Upper lobe of left lung (tissue), 6 donors: ENCODE measurements at regions not wholly inside any gene's neighbourhood (a gene's known extent, or its start where the extent isn't known, plus 50 kb on each side); places are given as distances from the start of the nearest gene placed in this dataset.
A peak's percentile ranks its signal among the peaks of the same experiment; 100 is the strongest.

Source experiments
- ATAC-seq, 2 donors: fragments of 200-7000 bp; cut with Tn5 transposase; one replicate each; pipeline ENCODE4 v1.9.1; 2022; ENCODE audit warnings: mild to moderate bottlenecking in 2 of 2, moderate library complexity in 2 of 2; ENCODE audit not compliant: low FRiP score in 2 of 2
- DNase-seq, 2 donors: peaks; one replicate each; pipeline ENCODE4 v3.0.0-alpha.2; 2019 to 2020
- H3K27ac ChIP-seq, 4 donors: fragments of 200-600 bp; sonication (generic); one replicate each; pipeline ENCODE4 v1.5.1; 2016 to 2019
- H3K27me3 ChIP-seq, 4 donors: fragments of 200-600 bp; sonication (generic); one replicate each; pipeline ENCODE4 v1.5.1; 2017 to 2019
- H3K36me3 ChIP-seq, 4 donors: fragments of 200-600 bp; sonication (generic); one replicate each; pipeline ENCODE4 v1.5.1; 2016 to 2019
- H3K4me1 ChIP-seq, 4 donors: fragments of 200-600 bp; sonication (generic); one replicate each; pipeline ENCODE4 v1.5.1; 2018 to 2019
- H3K4me3 ChIP-seq, 4 donors: fragments of 200-600 bp; sonication (generic); one replicate each; pipeline ENCODE4 v1.5.1; 2017 to 2019; ENCODE audit warnings: mild to moderate bottlenecking in 2 of 4, moderate library complexity in 1 of 4
- H3K9me3 ChIP-seq, 4 donors: fragments of 200-600 bp; sonication (generic); one replicate each; pipeline ENCODE4 v1.5.1; 2018 to 2019
- CTCF ChIP-seq, 6 experiments: fragments of 450-650 bp in 4 of 6; fragments of 200-600 bp in 2 of 6; sonication (generic) in 2 of 6; IDR thresholded peaks; one replicate each; pipeline ENCODE4 v1.5.1; 2016 to 2019; ENCODE audit warnings: antibody characterized with exemption in 6 of 6
- EP300 ChIP-seq, 4 donors: sonication (generic); formaldehyde crosslinking; IDR thresholded peaks; one replicate each; pipeline ENCODE4 v1.5.1; 2017; ENCODE audit warnings: antibody characterized with exemption in 4 of 4, control low read depth in 2 of 4
- POLR2A ChIP-seq, 4 donors: fragments of 450-650 bp; IDR thresholded peaks; one replicate each; pipeline ENCODE4 v1.5.1; 2016 to 2017; ENCODE audit warnings: antibody characterized with exemption in 4 of 4, mild to moderate bottlenecking in 2 of 4
- POLR2AphosphoS5 ChIP-seq, 2 donors: sonication (generic); formaldehyde crosslinking; IDR thresholded peaks; one replicate each; pipeline ENCODE4 v1.5.1; 2017; ENCODE audit warnings: antibody characterized with exemption in 2 of 2
- WGBS, 2 donors: methylation state at CpG; one replicate each; pipeline ENCODE4 v1.1.5; 2017 to 2018; 5-methylcytosine and 5-hydroxymethylcytosine counted together
- donor health status: DM: no; HTN: no; CAD: no; lungs with moderate emphysema.
- donor health status: DM: no; HTN: yes; CAD: no; lungs with severe emphysema.

- DNase-seq (no peak), ATAC-seq (no peak)
- 84% methylated on average over 14 to 16 of the region's 17 CpGs for WGBS, 2 donors
- Histone ChIP-seq H3K27me3 (no peaks in the 10 kb centered on the region), H3K9me3 (no peaks in the 10 kb centered on the region), H3K27ac (peak overlapping the region in 2 of 4 donors; percentile 4 to 28), H3K36me3 (peaks cover 9 to 43% (median 25%) of the 10 kb centered on the region in 4 donors), H3K4me3 (no peak overlapping the region), H3K4me1 (peaks cover 25 to 33% (median 27%) of the 10 kb centered on the region in 4 donors)
- TF ChIP-seq POLR2A (IDR thresholded peaks at IDR 0.05) (no peak), CTCF (IDR thresholded peaks at IDR 0.05) (no peak), EP300 (IDR thresholded peaks at IDR 0.05) (no peak), POLR2AphosphoS5 (IDR thresholded peaks at IDR 0.05) (no peak)
These were observed 132.2 kb downstream of the NCOR2 start for GRCh38 chr12:124434951-124435805.

GRCh38 chr12:124434354-124434753 is 133.1 kb downstream of the NCOR2 start:
- no peaks in the 10 kb centered on the region for H3K27me3 ChIP-seq
- no peak for TF ChIP-seq EP300 (IDR thresholded peaks at IDR 0.05)
- H3K4me3 ChIP-seq: no peak overlapping the region
- no peaks in the 10 kb centered on the region for H3K9me3 ChIP-seq
- peaks cover 13 to 51% (median 33%) of the 10 kb centered on the region in 4 donors for H3K36me3 ChIP-seq
- no peak for ATAC-seq
- peak overlapping the region in 1 of 4 donors; percentile 21 for H3K27ac ChIP-seq
- peaks cover 20 to 28% (median 26%) of the 10 kb centered on the region in 4 donors for H3K4me1 ChIP-seq
- 87 to 92% methylated on average over 10 of the region's 10 CpGs for WGBS, 2 donors
- DNase-seq: no peak

- Histone ChIP-seq H3K4me1 (peaks cover 24 to 32% (median 30%) of the 10 kb centered on the region in 4 donors), H3K27ac (peak overlapping the region in 1 of 4 donors; percentile 21), H3K27me3 (no peaks in the 10 kb centered on the region), H3K4me3 (no peak overlapping the region), H3K36me3 (peaks cover 17 to 56% (median 36%) of the 10 kb centered on the region in 4 donors), H3K9me3 (no peaks in the 10 kb centered on the region)
- no peak for DNase-seq
- WGBS, 2 donors: 63 to 69% methylated on average over 4 to 5 of the region's 8 CpGs
- no peak for ATAC-seq
- TF ChIP-seq POLR2A (IDR thresholded peaks at IDR 0.05) (no peak), CTCF (IDR thresholded peaks at IDR 0.05) (no peak), POLR2AphosphoS5 (IDR thresholded peaks at IDR 0.05) (no peak), EP300 (IDR thresholded peaks at IDR 0.05) (no peak)
These were observed 133.5 kb downstream of the NCOR2 start for GRCh38 chr12:124433879-124434278.

- H3K27ac ChIP-seq: peak overlapping the region; percentile 21 to 46 (median 27)
- ATAC-seq (peak; percentile 5 to 45), DNase-seq (peak in 1 of 2 donors; percentile 84)
- H3K9me3 ChIP-seq: no peaks in the 10 kb centered on the region
- TF ChIP-seq POLR2AphosphoS5 (IDR thresholded peaks at IDR 0.05): no peak
- no peak for TF ChIP-seq POLR2A (IDR thresholded peaks at IDR 0.05)
- peaks cover 30 to 38% (median 36%) of the 10 kb centered on the region in 4 donors for H3K4me1 ChIP-seq
- H3K4me3 ChIP-seq: no peak overlapping the region
- peaks cover 17 to 59% (median 38%) of the 10 kb centered on the region in 4 donors for H3K36me3 ChIP-seq
- no peaks in the 10 kb centered on the region for H3K27me3 ChIP-seq
- 33 to 72% methylated on average over 1 to 22 of the region's 22 CpGs for WGBS, 2 donors
These were observed 134.1 kb downstream of the NCOR2 start for GRCh38 chr12:124433147-124433874.

- peak in 1 of 2 donors; percentile 51 for ATAC-seq
- TF ChIP-seq EP300 (IDR thresholded peaks at IDR 0.05): no peak
- no peak for TF ChIP-seq CTCF (IDR thresholded peaks at IDR 0.05)
- TF ChIP-seq POLR2AphosphoS5 (IDR thresholded peaks at IDR 0.05): no peak
- TF ChIP-seq POLR2A (IDR thresholded peaks at IDR 0.05): no peak
- Histone ChIP-seq H3K4me3 (no peak overlapping the region), H3K27ac (peak overlapping the region; percentile 21 to 46 (median 27)), H3K4me1 (peaks cover 39 to 47% (median 45%) of the 10 kb centered on the region in 4 donors), H3K27me3 (no peaks in the 10 kb centered on the region), H3K36me3 (peaks cover 16 to 52% (median 36%) of the 10 kb centered on the region in 4 donors), H3K9me3 (no peaks in the 10 kb centered on the region)
- DNase-seq: peak; percentile 73 to 80
- WGBS, 2 donors: 53 to 56% methylated on average over 4 to 8 of the region's 8 CpGs
These were observed 135.0 kb downstream of the NCOR2 start for GRCh38 chr12:124432376-124432775.
